Fibroblast of mammary gland (primary cell): ENCODE measurements at regions not wholly inside any gene's neighbourhood (a gene's known extent, or its start where the extent isn't known, plus 50 kb on each side); places are given as distances from the start of the nearest gene placed in this dataset.

Experiments
- DNase-seq: peaks from one replicate; pipeline ENCODE4 v3.0.0-alpha.2; 2010; ENCODE audit warnings: low read depth
- H3K4me3 ChIP-seq: 2 replicates; pipeline ENCODE4 v1.5.1; 2011; ENCODE audit warnings: low read depth, mild to moderate bottlenecking, low read length, moderate library complexity; ENCODE audit not compliant: control insufficient read depth
- TF ChIP-seq, protein P1 (sequence below): conservative IDR thresholded peaks from 2 replicates; pipeline ENCODE4 v1.5.1; 2011; ENCODE audit warnings: low read depth, low read length, inconsistent platforms; ENCODE audit not compliant: control insufficient read depth, insufficient read depth

DNA sequence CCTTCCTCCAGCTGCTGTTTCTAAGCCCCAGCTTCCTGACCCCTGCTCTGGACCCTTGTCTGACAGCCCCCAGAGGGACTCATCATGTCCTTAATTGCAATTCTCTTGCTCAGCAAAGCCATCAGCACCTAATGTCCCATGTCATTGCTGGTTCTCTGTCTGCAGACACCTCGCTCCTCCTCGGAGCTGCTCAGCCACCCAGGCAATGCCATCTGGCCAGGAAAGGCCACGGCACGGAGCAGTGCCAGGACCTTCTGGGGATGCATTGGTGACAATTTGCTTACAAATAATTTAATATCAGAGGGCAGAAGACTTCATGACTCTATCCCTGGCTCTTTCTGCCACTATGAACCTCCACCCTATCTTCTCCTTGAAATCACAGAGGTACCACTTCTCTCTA lies 107.0 kb upstream of the THY1 start:
- no peak for DNase-seq
- TF ChIP-seq, protein P1, sequence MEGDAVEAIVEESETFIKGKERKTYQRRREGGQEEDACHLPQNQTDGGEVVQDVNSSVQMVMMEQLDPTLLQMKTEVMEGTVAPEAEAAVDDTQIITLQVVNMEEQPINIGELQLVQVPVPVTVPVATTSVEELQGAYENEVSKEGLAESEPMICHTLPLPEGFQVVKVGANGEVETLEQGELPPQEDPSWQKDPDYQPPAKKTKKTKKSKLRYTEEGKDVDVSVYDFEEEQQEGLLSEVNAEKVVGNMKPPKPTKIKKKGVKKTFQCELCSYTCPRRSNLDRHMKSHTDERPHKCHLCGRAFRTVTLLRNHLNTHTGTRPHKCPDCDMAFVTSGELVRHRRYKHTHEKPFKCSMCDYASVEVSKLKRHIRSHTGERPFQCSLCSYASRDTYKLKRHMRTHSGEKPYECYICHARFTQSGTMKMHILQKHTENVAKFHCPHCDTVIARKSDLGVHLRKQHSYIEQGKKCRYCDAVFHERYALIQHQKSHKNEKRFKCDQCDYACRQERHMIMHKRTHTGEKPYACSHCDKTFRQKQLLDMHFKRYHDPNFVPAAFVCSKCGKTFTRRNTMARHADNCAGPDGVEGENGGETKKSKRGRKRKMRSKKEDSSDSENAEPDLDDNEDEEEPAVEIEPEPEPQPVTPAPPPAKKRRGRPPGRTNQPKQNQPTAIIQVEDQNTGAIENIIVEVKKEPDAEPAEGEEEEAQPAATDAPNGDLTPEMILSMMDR, result no peak
- H3K4me3 ChIP-seq, result no peak overlapping the region

DNA sequence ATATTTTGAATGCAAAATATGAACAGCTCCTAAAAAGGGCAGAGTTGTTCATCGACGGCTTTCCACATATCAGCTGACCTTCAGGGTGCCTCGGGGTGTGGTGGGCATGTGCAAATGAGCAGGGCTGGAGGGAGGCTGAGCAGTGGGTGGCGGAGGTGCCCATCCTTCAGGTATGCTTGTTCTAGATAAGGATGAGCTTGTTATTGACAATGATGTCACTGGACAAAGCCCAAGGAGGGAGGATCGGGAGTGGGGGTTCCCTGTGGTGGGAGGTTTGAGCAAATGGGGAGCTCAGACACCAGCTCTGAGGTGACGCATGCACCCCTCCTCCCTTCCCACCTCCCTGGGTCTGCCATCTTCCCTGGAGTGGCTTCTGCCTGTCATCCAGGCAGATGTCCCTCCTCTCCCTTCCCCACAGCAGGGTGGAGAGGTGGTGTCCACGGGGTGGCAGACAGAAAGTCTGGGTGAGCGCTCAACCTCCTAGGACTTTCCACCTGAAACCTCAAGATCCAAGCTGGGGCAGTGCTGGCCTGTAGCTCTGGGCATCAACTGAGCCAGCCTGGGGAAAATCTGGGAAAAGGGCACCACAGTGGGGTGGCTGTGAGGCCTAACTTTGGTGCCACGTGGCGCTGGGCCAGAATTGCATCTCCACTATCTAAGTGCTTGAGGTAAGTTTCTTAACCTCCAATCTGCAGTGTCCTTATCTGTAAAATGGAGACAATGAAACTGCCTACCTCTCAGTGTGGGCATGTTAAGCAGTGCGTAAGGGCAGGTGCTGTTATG lies 106.3 kb upstream of the THY1 start:
- no peak for DNase-seq
- no peak overlapping the region for H3K4me3 ChIP-seq
- TF ChIP-seq, protein P1, result no peak

DNA sequence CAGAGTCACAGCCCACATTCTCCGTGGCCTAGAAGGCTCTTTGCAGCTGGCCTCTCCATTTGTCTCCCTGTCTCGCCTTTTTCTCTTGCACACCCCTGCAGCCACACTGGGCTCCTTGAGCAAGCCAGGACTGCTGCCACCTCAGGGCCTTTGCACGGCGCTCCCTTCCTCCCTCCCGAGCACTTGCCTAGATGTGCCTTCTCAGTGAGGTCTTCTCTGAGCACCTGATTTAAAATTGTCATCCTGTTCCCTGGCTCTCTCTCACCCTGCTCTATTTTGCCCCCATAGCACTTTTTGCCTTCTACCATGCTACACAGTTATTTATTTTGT lies 102.9 kb upstream of the THY1 start:
- no peak overlapping the region for H3K4me3 ChIP-seq
- DNase-seq, result no peak
- TF ChIP-seq, protein P1, result no peak

DNA sequence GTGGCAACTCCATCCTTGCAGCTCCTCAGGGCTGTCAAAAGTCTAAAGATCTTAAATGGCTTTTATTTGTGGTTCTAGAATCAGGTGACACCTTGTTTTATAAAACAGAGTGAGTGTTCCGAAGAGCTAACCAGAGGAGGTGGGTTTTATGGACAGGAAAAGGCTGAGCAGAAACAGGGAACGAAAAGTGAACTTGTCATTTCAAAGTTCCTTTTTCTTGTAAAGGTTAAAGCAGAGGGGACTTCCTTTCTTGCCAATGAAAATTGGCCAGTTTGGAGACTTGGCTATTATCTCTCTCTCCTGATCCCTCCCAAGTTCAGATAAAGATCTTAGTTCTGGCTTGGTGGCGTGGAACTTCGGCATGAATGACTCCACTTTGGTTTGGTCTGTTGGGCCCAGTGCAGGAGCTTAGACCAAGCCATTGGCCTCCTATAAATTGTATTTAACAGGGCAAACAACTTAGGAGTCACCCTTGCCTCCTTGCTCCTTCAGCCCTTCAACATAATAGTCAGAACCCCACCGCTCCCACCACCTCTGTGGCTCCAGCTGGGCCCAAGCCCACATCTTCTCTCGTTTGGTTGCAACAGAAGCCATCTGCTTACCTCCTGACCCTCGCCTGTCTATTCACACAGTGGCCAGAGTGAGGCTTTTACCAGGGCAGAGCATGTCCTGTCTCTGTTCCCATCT lies 102.4 kb upstream of the THY1 start:
- TF ChIP-seq, protein P1, result no peak
- H3K4me3 ChIP-seq, result no peak overlapping the region
- DNase-seq, result no peak

DNA sequence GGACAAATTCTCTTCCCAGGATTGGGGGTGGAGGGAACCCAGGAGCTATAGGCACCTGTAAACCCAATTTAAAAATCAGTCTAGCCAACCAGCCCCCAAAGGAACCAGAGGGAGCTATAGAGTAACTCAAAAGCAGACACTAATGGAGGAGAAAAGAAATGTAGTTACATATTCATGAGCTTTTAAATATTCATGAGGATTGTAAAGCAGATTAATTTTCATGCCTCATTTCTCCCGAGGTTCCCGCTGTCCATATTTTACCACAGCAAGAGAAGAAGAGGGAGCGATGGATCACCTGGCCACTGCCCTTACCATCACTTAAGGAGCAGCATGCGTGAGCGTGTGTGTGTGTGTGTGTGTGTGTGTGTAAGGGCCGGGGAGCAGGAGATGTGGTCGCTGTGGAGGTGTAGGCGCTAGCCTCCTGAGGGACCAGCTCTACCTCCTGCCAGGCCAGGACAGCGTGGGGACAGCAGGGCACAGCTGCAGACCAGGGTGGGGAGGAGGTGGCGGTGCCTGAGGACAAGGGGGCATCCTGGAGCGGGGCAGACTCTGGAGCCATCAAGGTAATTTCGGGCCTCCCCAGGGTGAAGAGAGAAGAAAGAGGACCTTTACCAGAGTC lies 100.7 kb upstream of the THY1 start:
- no peak for DNase-seq
- H3K4me3 ChIP-seq, result no peak overlapping the region

DNA sequence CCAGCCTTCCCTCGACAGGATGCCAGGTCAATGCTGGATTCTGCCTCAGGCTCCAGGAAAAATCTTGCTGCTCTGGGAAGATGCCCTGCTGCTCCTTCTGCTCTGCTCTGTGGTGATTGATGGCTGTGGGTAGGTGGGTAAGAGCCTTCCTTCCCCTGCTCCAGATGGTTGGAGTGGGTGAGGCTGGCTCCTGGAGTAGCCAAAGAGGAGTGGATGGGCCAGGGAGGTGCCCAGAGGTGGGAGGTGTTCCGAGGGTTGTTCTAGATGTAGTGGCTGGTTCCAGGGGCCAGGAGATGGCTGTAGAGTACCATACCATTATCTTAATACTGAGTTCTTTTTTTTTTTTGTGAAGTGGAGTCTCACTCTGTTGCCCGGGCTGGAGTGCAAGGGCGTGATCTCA lies 99.6 kb upstream of the THY1 start:
- TF ChIP-seq, protein P1, result no peak
- no peak overlapping the region for H3K4me3 ChIP-seq
- no peak for DNase-seq

More for the DNA sequence above, 100.7 kb upstream of the THY1 start:
- TF ChIP-seq, protein P1, result no peak
